Activated T-cell treated with anti-CD3 and anti-CD28 coated beads, Interleukin-2, amount 50 U/mL, for 48 hours (primary cell): ENCODE measurements at regions not wholly inside any gene's neighbourhood (a gene's known extent, or its start where the extent isn't known, plus 50 kb on each side); places are given as distances from the start of the nearest gene placed in this dataset.
"Not testable (repeated sequence)": the region's sequence is repeated elsewhere in the genome, so short reads cannot be mapped to it uniquely, and the experiment has no call there.

Experiments
- DNase-seq, 2 experiments: peaks; one replicate each; pipeline ENCODE4 v3.0.0-alpha.2; 2020

- no peak for DNase-seq
Observed at GRCh38 chr3:164365242-164365641, 713.1 kb downstream of the SI start.

- DNase-seq, result no peak
Observed at GRCh38 chr3:164364111-164364510, 714.2 kb downstream of the SI start.

- DNase-seq, result no peak
Observed at GRCh38 chr3:164360738-164361406, 717.4 kb downstream of the SI start.

- DNase-seq, result no peak
Observed at GRCh38 chr3:164360078-164360578, 718.2 kb downstream of the SI start.

- DNase-seq, result no peak
Observed at GRCh38 chr3:164352991-164353390, 725.3 kb downstream of the SI start.

- DNase-seq, result no peak
Observed at GRCh38 chr3:164351131-164351530, 727.2 kb downstream of the SI start.

- DNase-seq, result not testable (repeated sequence)
Observed at GRCh38 chr3:164342206-164342605, 736.1 kb downstream of the SI start.

GRCh38 chr3:164341086-164341485, 737.2 kb downstream of the SI start:
- no peak for DNase-seq

GRCh38 chr3:164340273-164340672, 738.0 kb downstream of the SI start:
- DNase-seq, result no peak

GRCh38 chr3:164332831-164333802, 745.2 kb downstream of the SI start:
- DNase-seq, result no peak

- no peak for DNase-seq
Observed at GRCh38 chr3:164326714-164327113, 751.6 kb downstream of the SI start.

GRCh38 chr3:164320962-164321361, 757.3 kb downstream of the SI start:
- DNase-seq, result no peak

GRCh38 chr3:164306042-164306441, 772.3 kb downstream of the SI start:
- no peak for DNase-seq

- DNase-seq, result no peak
Observed at GRCh38 chr3:164303894-164304293, 774.4 kb downstream of the SI start.

- DNase-seq, result no peak
Observed at GRCh38 chr3:164302622-164303021, 775.7 kb downstream of the SI start.

- DNase-seq, result not testable (repeated sequence)
Observed at GRCh38 chr3:164291486-164291885, 786.8 kb downstream of the SI start.

- DNase-seq, result no peak
Observed at GRCh38 chr3:164278550-164278949, 799.7 kb downstream of the SI start.

- no peak for DNase-seq
Observed at GRCh38 chr3:164267053-164267452, 811.2 kb downstream of the SI start.

GRCh38 chr3:164250923-164251322, 827.4 kb downstream of the SI start:
- no peak for DNase-seq

GRCh38 chr3:164236851-164237250, 841.4 kb downstream of the SI start:
- no peak for DNase-seq

- DNase-seq, result no peak
Observed at GRCh38 chr3:164235289-164236028, 842.8 kb downstream of the SI start.

GRCh38 chr3:164233951-164234350, 844.3 kb downstream of the SI start:
- DNase-seq, result no peak

GRCh38 chr3:164231718-164232117, 846.6 kb downstream of the SI start:
- DNase-seq, result no peak
